ENCODE measurements at regions not wholly inside any gene's neighbourhood (a gene's known extent, or its start where the extent isn't known, plus 50 kb on each side); places are given as distances from the start of the nearest gene placed in this dataset.

GRCh38 chr6:95292011-95292410 is 285.3 kb upstream of the MANEA start:
- Histone ChIP-seq H3K36me3 (ENCODE audit: low read depth) (no peaks in the 10 kb centered on the region), H3K27ac (ENCODE audit: poor library complexity, severe bottlenecking) (no peak overlapping the region), H3K9me3 (ENCODE audit: severe bottlenecking) (no peaks in the 10 kb centered on the region), H3K4me1 (ENCODE audit: insufficient read depth, poor library complexity, severe bottlenecking) (no peaks in the 10 kb centered on the region), H3K27me3 (ENCODE audit: insufficient read depth, poor library complexity, severe bottlenecking) (no peaks in the 10 kb centered on the region), H3K4me3 (ENCODE audit: severe bottlenecking) (no peak overlapping the region)
- TF ChIP-seq, protein P1, sequence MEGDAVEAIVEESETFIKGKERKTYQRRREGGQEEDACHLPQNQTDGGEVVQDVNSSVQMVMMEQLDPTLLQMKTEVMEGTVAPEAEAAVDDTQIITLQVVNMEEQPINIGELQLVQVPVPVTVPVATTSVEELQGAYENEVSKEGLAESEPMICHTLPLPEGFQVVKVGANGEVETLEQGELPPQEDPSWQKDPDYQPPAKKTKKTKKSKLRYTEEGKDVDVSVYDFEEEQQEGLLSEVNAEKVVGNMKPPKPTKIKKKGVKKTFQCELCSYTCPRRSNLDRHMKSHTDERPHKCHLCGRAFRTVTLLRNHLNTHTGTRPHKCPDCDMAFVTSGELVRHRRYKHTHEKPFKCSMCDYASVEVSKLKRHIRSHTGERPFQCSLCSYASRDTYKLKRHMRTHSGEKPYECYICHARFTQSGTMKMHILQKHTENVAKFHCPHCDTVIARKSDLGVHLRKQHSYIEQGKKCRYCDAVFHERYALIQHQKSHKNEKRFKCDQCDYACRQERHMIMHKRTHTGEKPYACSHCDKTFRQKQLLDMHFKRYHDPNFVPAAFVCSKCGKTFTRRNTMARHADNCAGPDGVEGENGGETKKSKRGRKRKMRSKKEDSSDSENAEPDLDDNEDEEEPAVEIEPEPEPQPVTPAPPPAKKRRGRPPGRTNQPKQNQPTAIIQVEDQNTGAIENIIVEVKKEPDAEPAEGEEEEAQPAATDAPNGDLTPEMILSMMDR (IDR thresholded peaks at IDR 0.05; ENCODE audit: poor library complexity, severe bottlenecking): no peak
- DNase-seq (ENCODE audit: low spot score) (no peak), ATAC-seq (ENCODE audit: low read depth) (no peak)

DNA sequence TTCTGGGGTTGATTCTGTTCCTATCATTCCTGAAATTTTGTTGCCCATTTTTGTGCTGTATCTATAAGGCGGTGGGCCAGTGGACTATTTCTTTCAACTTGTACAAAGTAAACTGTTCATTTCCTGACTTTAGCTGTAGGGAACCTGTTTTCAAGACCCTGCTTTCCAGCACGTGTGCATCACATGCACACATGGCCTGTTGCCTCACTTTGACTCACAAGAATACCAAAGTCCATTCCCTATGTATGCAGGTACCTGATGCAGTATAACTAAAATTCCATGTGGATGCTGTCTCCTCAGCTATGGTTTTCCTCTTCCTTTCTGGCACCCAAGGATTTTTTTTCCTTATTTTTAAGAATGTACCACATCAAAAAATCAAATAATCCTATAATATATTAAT is 284.1 kb upstream of the MANEA start:
- no peaks in the 10 kb centered on the region for H3K27me3 ChIP-seq (ENCODE audit: insufficient read depth, poor library complexity, severe bottlenecking)
- H3K4me3 ChIP-seq (ENCODE audit: severe bottlenecking): no peak overlapping the region
- no peaks in the 10 kb centered on the region for H3K36me3 ChIP-seq (ENCODE audit: low read depth)
- DNase-seq (ENCODE audit: low spot score) (no peak), ATAC-seq (ENCODE audit: low read depth) (no peak)
- TF ChIP-seq, protein P1 (IDR thresholded peaks at IDR 0.05; ENCODE audit: poor library complexity, severe bottlenecking): no peak
- no peak overlapping the region for H3K27ac ChIP-seq (ENCODE audit: poor library complexity, severe bottlenecking)
- no peaks in the 10 kb centered on the region for H3K4me1 ChIP-seq (ENCODE audit: insufficient read depth, poor library complexity, severe bottlenecking)
- H3K9me3 ChIP-seq (ENCODE audit: severe bottlenecking): no peaks in the 10 kb centered on the region

DNA sequence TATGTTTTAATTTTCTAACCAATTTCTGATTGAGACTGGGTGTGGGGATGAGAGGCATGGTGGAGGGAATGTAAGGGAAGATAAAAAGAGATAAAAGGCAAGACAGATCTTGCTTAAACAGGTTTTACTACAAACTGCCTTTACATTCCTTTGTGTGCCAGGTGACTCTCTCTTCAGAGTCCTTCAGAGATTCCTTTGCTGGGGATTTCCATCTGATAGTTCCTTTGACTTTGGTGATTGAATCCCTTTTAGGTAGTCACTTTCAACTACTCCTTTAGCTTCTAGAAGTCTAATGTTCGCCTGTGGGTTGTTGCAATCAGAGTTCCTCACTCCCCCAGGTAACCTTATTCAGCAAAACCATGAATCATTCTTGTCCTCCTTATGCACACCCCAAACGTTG is 283.3 kb upstream of the MANEA start:
- DNase-seq (ENCODE audit: low spot score): no peak
- Histone ChIP-seq H3K27ac (ENCODE audit: poor library complexity, severe bottlenecking) (no peak overlapping the region), H3K36me3 (ENCODE audit: low read depth) (no peaks in the 10 kb centered on the region), H3K9me3 (ENCODE audit: severe bottlenecking) (no peaks in the 10 kb centered on the region), H3K4me1 (ENCODE audit: insufficient read depth, poor library complexity, severe bottlenecking) (no peaks in the 10 kb centered on the region), H3K27me3 (ENCODE audit: insufficient read depth, poor library complexity, severe bottlenecking) (no peaks in the 10 kb centered on the region), H3K4me3 (ENCODE audit: severe bottlenecking) (no peak overlapping the region)
- TF ChIP-seq, protein P1 (IDR thresholded peaks at IDR 0.05; ENCODE audit: poor library complexity, severe bottlenecking): no peak
- peak; percentile 14; the same call in 1 of the 3 replicates for ATAC-seq (ENCODE audit: low read depth)

GRCh38 chr6:95309545-95309944 is 267.8 kb upstream of the MANEA start:
- no peak overlapping the region for H3K4me3 ChIP-seq (ENCODE audit: severe bottlenecking)
- TF ChIP-seq, protein P1 (IDR thresholded peaks at IDR 0.05; ENCODE audit: poor library complexity, severe bottlenecking): no peak
- no peaks in the 10 kb centered on the region for H3K36me3 ChIP-seq (ENCODE audit: low read depth)
- H3K27me3 ChIP-seq (ENCODE audit: insufficient read depth, poor library complexity, severe bottlenecking): peaks cover 8% of the 10 kb centered on the region
- H3K27ac ChIP-seq (ENCODE audit: poor library complexity, severe bottlenecking): no peak overlapping the region
- ATAC-seq (ENCODE audit: low read depth) (no peak), DNase-seq (ENCODE audit: low spot score) (no peak)
- H3K4me1 ChIP-seq (ENCODE audit: insufficient read depth, poor library complexity, severe bottlenecking): no peaks in the 10 kb centered on the region
- no peaks in the 10 kb centered on the region for H3K9me3 ChIP-seq (ENCODE audit: severe bottlenecking)

DNA sequence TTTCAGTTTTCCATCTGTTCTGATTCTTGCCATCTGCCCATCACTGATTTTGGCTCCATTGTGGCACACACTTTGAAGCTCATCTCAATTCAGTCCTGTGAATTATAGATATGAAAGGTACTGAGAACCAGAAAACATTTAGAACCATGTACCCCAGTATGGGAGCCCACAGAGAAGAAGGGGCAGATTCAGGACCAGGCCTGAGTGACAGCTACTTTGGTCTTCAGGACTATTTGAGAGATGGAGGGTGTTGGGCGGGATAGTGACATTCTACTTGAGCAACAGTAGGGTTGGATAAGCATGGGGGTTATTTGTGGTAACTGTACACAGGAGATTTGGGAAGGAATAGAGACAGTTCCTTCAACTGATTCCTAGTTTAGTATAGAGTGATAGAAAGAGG is 259.2 kb upstream of the MANEA start:
- DNase-seq (ENCODE audit: low spot score) (no peak), ATAC-seq (ENCODE audit: low read depth) (no peak)
- peaks cover 4% of the 10 kb centered on the region for H3K27me3 ChIP-seq (ENCODE audit: insufficient read depth, poor library complexity, severe bottlenecking)
- no peaks in the 10 kb centered on the region for H3K36me3 ChIP-seq (ENCODE audit: low read depth)
- no peak overlapping the region for H3K27ac ChIP-seq (ENCODE audit: poor library complexity, severe bottlenecking)
- H3K4me1 ChIP-seq (ENCODE audit: insufficient read depth, poor library complexity, severe bottlenecking): no peaks in the 10 kb centered on the region
- no peaks in the 10 kb centered on the region for H3K9me3 ChIP-seq (ENCODE audit: severe bottlenecking)
- TF ChIP-seq, protein P1 (IDR thresholded peaks at IDR 0.05; ENCODE audit: poor library complexity, severe bottlenecking): no peak
- no peak overlapping the region for H3K4me3 ChIP-seq (ENCODE audit: severe bottlenecking)

All from RWPE2 (cell line).